HepG2 (cell line): ENCODE measurements at regions not wholly inside any gene's neighbourhood (a gene's known extent, or its start where the extent isn't known, plus 50 kb on each side); places are given as distances from the start of the nearest gene placed in this dataset.

ENCODE experiments used
- CTCF ChIP-seq: sonication (generic); formaldehyde crosslinking; IDR thresholded peaks from 2 replicates; pipeline ENCODE4 v1.5.0; 2020; ENCODE audit warnings: mild to moderate bottlenecking, missing genetic modification reagents, moderate library complexity
- EZH2 ChIP-seq: conservative IDR thresholded peaks from 2 replicates; pipeline ENCODE4 v1.6.1; 2012; ENCODE audit warnings: mild to moderate bottlenecking, low read depth, low read length, moderate library complexity
- HDAC2 ChIP-seq: sonication (generic); formaldehyde crosslinking; IDR thresholded peaks from 2 replicates; pipeline ENCODE4 v1.4.0; 2020; ENCODE audit warnings: missing genetic modification reagents
- KDM5B ChIP-seq: sonication (generic); formaldehyde crosslinking; IDR thresholded peaks from 2 replicates; pipeline ENCODE4 v1.4.0; 2020; ENCODE audit warnings: missing genetic modification reagents, mild to moderate bottlenecking, borderline replicate concordance
- SRF ChIP-seq: IDR thresholded peaks from 2 replicates; pipeline ENCODE4 v1.6.1; 2011; ENCODE audit warnings: mild to moderate bottlenecking, low read depth, low read length, moderate library complexity

DNA sequence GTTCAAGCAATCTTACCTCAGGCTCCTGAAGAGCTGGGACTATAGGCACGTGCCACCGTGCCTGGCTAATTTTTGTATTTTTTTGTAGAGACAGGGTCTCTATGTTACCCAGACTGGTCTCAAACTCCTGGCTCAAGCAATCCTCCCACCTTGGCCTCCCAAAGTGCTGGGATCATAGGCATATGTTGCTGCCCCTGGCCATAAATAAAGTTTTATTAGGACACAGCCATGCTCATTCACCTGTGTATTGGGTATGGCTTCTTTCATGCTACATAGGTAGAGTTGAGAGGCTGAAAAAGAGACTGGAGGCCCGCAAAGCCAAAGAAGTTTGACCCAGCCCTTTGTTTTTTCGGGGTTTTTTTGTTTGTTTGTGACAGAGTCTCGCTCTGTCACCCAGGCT is 61.7 kb upstream of the NCOR2 start:
- TF ChIP-seq CTCF (CRISPR knock-in tag) (no peak), KDM5B (CRISPR knock-in tag) (no peak), SRF (no peak), HDAC2 (CRISPR knock-in tag) (no peak), EZH2 (no peak)
